ENCODE measurements at regions not wholly inside any gene's neighbourhood (a gene's known extent, or its start where the extent isn't known, plus 50 kb on each side); places are given as distances from the start of the nearest gene placed in this dataset.

GRCh38 chr13:75165543-75166230, 316.3 kb downstream of the TBC1D4 start:
- H3K27ac ChIP-seq (ENCODE audit: low read depth, low read length): no peak overlapping the region
- H2BK120ac ChIP-seq (ENCODE audit: low read depth, low read length): no peak overlapping the region
- H3K9ac ChIP-seq (ENCODE audit: low read length): no peak overlapping the region
- no peak overlapping the region for H3K4ac ChIP-seq (ENCODE audit: low read depth, low read length)
- no CpG with 5 or more reads among the region's 4 CpGs for WGBS (ENCODE audit: extremely low coverage, insufficient coverage, low lambda C conversion rate)
- H2AK5ac ChIP-seq (ENCODE audit: low read length): no peak overlapping the region
- H3K4me2 ChIP-seq (ENCODE audit: low read length): no peak overlapping the region
- no peak overlapping the region for H3K18ac ChIP-seq (ENCODE audit: low read length)
- H2BK15ac ChIP-seq (replicated peaks; ENCODE audit: low read depth): no peak overlapping the region
- H3K79me2 ChIP-seq (ENCODE audit: control insufficient read depth, insufficient read depth, low read length): no peaks in the 10 kb centered on the region
- no peak overlapping the region for H3K23ac ChIP-seq (ENCODE audit: low read length)
- no peaks in the 10 kb centered on the region for H3K4me1 ChIP-seq (ENCODE audit: control insufficient read depth, low read depth, low read length)
- H3K27me3 ChIP-seq (ENCODE audit: insufficient read depth, low read length, poor library complexity): no peaks in the 10 kb centered on the region
- no peak overlapping the region for H3K56ac ChIP-seq (ENCODE audit: low read length)
- H4K5ac ChIP-seq (ENCODE audit: low read length): no peak overlapping the region
- no peak overlapping the region for H3K4me3 ChIP-seq (ENCODE audit: low read length)
- DNase-seq: no peak
- no peaks in the 10 kb centered on the region for H3K36me3 ChIP-seq (ENCODE audit: control insufficient read depth, insufficient read depth, low read length)
- no peak overlapping the region for H4K8ac ChIP-seq (ENCODE audit: low read depth, low read length)
- H3K79me1 ChIP-seq (ENCODE audit: low read length): no peaks in the 10 kb centered on the region
- H2BK5ac ChIP-seq (ENCODE audit: low read length): no peak overlapping the region

DNA sequence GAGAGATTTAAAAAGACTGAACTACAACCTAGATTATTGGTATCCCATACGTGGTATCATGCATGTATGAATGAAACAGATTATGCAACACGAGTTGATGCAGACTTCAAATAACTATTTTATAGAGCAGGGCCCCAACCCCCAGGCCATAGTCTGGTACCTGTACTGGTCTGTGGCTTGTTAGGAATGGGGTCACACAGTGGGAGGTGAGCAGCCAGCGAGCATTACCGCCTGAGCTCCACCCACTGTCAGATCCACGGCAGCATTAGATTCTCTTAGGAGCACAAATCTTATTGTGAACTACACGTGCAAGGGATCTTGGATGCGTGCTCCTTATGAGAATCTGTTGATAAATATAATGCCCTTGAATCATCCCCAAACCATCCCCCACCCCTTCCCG, 320.2 kb downstream of the TBC1D4 start:
- Histone ChIP-seq H3K79me1 (ENCODE audit: low read length) (no peaks in the 10 kb centered on the region), H2BK120ac (ENCODE audit: low read depth, low read length) (no peak overlapping the region), H3K18ac (ENCODE audit: low read length) (no peak overlapping the region), H3K23ac (ENCODE audit: low read length) (no peak overlapping the region), H3K4me2 (ENCODE audit: low read length) (no peak overlapping the region), H2BK15ac (replicated peaks; ENCODE audit: low read depth) (no peak overlapping the region), H4K8ac (ENCODE audit: low read depth, low read length) (no peak overlapping the region), H3K4me1 (ENCODE audit: control insufficient read depth, low read depth, low read length) (no peaks in the 10 kb centered on the region), H4K5ac (ENCODE audit: low read length) (no peak overlapping the region), H3K9ac (ENCODE audit: low read length) (no peak overlapping the region), H3K27ac (ENCODE audit: low read depth, low read length) (no peak overlapping the region), H3K27me3 (ENCODE audit: insufficient read depth, low read length, poor library complexity) (no peaks in the 10 kb centered on the region), H3K4me3 (ENCODE audit: low read length) (no peak overlapping the region), H2AK5ac (ENCODE audit: low read length) (no peak overlapping the region), H3K56ac (ENCODE audit: low read length) (no peak overlapping the region), H3K36me3 (ENCODE audit: control insufficient read depth, insufficient read depth, low read length) (no peaks in the 10 kb centered on the region), H3K79me2 (ENCODE audit: control insufficient read depth, insufficient read depth, low read length) (no peaks in the 10 kb centered on the region), H2BK5ac (ENCODE audit: low read length) (no peak overlapping the region), H3K4ac (ENCODE audit: low read depth, low read length) (no peak overlapping the region)
- no CpG with 5 or more reads among the region's 8 CpGs for WGBS (ENCODE audit: extremely low coverage, insufficient coverage, low lambda C conversion rate)
- peak; percentile 37 for DNase-seq

DNA sequence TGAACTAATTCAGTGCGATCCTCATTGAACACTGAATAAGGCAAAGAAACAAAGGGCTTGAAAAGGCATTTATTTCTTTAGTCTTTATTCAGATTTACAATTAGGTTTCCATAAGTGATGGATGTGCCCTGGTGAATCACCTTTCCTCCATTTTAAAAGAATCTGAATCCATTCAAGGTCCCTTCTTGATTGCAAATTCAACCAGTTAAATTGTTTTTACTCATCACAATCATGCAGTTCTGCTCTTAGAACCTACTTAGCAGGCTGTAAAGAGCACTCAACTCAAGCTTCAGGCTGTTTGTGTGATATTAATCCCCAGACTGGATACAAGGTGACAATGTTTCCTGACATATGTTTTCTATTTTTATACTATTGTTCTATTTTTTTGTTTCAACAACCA, 321.0 kb downstream of the TBC1D4 start:
- H2AK5ac ChIP-seq (ENCODE audit: low read length): no peak overlapping the region
- H3K23ac ChIP-seq (ENCODE audit: low read length): no peak overlapping the region
- no peak overlapping the region for H3K4me2 ChIP-seq (ENCODE audit: low read length)
- no peaks in the 10 kb centered on the region for H3K79me2 ChIP-seq (ENCODE audit: control insufficient read depth, insufficient read depth, low read length)
- no CpG with 5 or more reads among the region's 1 CpG for WGBS (ENCODE audit: extremely low coverage, insufficient coverage, low lambda C conversion rate)
- H3K27ac ChIP-seq (ENCODE audit: low read depth, low read length): no peak overlapping the region
- no peaks in the 10 kb centered on the region for H3K27me3 ChIP-seq (ENCODE audit: insufficient read depth, low read length, poor library complexity)
- DNase-seq: no peak
- H3K36me3 ChIP-seq (ENCODE audit: control insufficient read depth, insufficient read depth, low read length): no peaks in the 10 kb centered on the region
- no peak overlapping the region for H3K18ac ChIP-seq (ENCODE audit: low read length)
- no peak overlapping the region for H2BK15ac ChIP-seq (replicated peaks; ENCODE audit: low read depth)
- no peaks in the 10 kb centered on the region for H3K79me1 ChIP-seq (ENCODE audit: low read length)
- H3K9ac ChIP-seq (ENCODE audit: low read length): no peak overlapping the region
- H4K8ac ChIP-seq (ENCODE audit: low read depth, low read length): no peak overlapping the region
- no peak overlapping the region for H3K56ac ChIP-seq (ENCODE audit: low read length)
- no peak overlapping the region for H2BK5ac ChIP-seq (ENCODE audit: low read length)
- H3K4me1 ChIP-seq (ENCODE audit: control insufficient read depth, low read depth, low read length): no peaks in the 10 kb centered on the region
- no peak overlapping the region for H3K4ac ChIP-seq (ENCODE audit: low read depth, low read length)
- H2BK120ac ChIP-seq (ENCODE audit: low read depth, low read length): no peak overlapping the region
- no peak overlapping the region for H4K5ac ChIP-seq (ENCODE audit: low read length)
- H3K4me3 ChIP-seq (ENCODE audit: low read length): no peak overlapping the region

DNA sequence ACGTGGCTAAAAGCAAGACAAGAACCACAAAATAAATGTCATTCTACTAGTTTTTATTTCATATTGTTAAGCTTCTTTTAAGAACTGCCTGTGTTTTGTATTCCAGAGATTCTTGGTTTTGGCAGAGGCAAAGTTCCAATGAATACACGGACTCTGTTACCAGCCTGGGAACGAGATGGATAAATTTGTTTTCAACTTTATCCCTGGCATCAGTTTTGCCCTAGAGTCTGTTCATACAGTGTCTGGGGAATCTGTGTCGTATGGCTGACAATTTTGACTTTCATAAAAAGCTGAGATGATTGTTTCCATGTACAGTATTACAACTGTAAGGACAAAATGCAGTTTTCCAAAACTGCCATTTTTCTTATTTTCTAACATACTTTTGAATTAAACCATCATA, 327.6 kb downstream of the TBC1D4 start:
- WGBS (ENCODE audit: extremely low coverage, insufficient coverage, low lambda C conversion rate): no CpG with 5 or more reads among the region's 4 CpGs
- Histone ChIP-seq H3K56ac (ENCODE audit: low read length) (no peak overlapping the region), H4K5ac (ENCODE audit: low read length) (no peak overlapping the region), H3K4me2 (ENCODE audit: low read length) (no peak overlapping the region), H2BK5ac (ENCODE audit: low read length) (no peak overlapping the region), H3K79me2 (ENCODE audit: control insufficient read depth, insufficient read depth, low read length) (no peaks in the 10 kb centered on the region), H3K79me1 (ENCODE audit: low read length) (no peaks in the 10 kb centered on the region), H2BK15ac (replicated peaks; ENCODE audit: low read depth) (no peak overlapping the region), H2BK120ac (ENCODE audit: low read depth, low read length) (no peak overlapping the region), H3K4ac (ENCODE audit: low read depth, low read length) (no peak overlapping the region), H3K4me1 (ENCODE audit: control insufficient read depth, low read depth, low read length) (no peaks in the 10 kb centered on the region), H2AK5ac (ENCODE audit: low read length) (no peak overlapping the region), H3K4me3 (ENCODE audit: low read length) (no peak overlapping the region), H3K27me3 (ENCODE audit: insufficient read depth, low read length, poor library complexity) (no peaks in the 10 kb centered on the region), H4K8ac (ENCODE audit: low read depth, low read length) (no peak overlapping the region), H3K18ac (ENCODE audit: low read length) (no peak overlapping the region), H3K36me3 (ENCODE audit: control insufficient read depth, insufficient read depth, low read length) (no peaks in the 10 kb centered on the region), H3K27ac (ENCODE audit: low read depth, low read length) (no peak overlapping the region), H3K23ac (ENCODE audit: low read length) (no peak overlapping the region), H3K9ac (ENCODE audit: low read length) (no peak overlapping the region)
- no peak for DNase-seq

DNA sequence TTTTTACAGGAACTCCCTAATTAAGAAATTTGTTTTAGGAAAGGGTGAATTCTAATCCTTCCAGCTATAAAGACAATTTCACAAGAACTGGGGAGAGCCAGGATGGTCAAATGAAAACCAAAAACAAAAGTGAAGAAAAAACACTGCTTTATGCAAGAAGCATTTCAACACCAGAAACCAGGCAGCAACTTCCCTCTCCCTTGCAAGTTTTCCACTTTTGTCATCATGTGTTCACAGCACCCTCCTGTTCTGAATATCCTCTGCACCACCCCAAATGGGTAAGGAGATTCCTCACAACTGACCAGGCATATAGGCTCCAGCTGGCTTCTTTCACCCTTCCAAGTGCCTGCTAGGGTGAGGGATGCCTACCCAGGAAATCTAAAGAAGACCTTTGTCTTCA, 328.1 kb downstream of the TBC1D4 start:
- Histone ChIP-seq H2BK15ac (replicated peaks; ENCODE audit: low read depth) (no peak overlapping the region), H3K18ac (ENCODE audit: low read length) (no peak overlapping the region), H3K36me3 (ENCODE audit: control insufficient read depth, insufficient read depth, low read length) (no peaks in the 10 kb centered on the region), H3K4me2 (ENCODE audit: low read length) (no peak overlapping the region), H3K23ac (ENCODE audit: low read length) (no peak overlapping the region), H3K79me1 (ENCODE audit: low read length) (no peaks in the 10 kb centered on the region), H4K8ac (ENCODE audit: low read depth, low read length) (no peak overlapping the region), H2BK120ac (ENCODE audit: low read depth, low read length) (no peak overlapping the region), H3K56ac (ENCODE audit: low read length) (no peak overlapping the region), H3K4me1 (ENCODE audit: control insufficient read depth, low read depth, low read length) (no peaks in the 10 kb centered on the region), H3K27me3 (ENCODE audit: insufficient read depth, low read length, poor library complexity) (no peaks in the 10 kb centered on the region), H3K4ac (ENCODE audit: low read depth, low read length) (no peak overlapping the region), H4K5ac (ENCODE audit: low read length) (no peak overlapping the region), H2BK5ac (ENCODE audit: low read length) (no peak overlapping the region), H2AK5ac (ENCODE audit: low read length) (no peak overlapping the region), H3K4me3 (ENCODE audit: low read length) (no peak overlapping the region), H3K27ac (ENCODE audit: low read depth, low read length) (no peak overlapping the region), H3K79me2 (ENCODE audit: control insufficient read depth, insufficient read depth, low read length) (no peaks in the 10 kb centered on the region), H3K9ac (ENCODE audit: low read length) (no peak overlapping the region)
- DNase-seq: no peak

GRCh38 chr13:75153386-75153785, 328.6 kb downstream of the TBC1D4 start:
- Histone ChIP-seq H3K56ac (ENCODE audit: low read length) (no peak overlapping the region), H3K23ac (ENCODE audit: low read length) (no peak overlapping the region), H3K18ac (ENCODE audit: low read length) (no peak overlapping the region), H3K36me3 (ENCODE audit: control insufficient read depth, insufficient read depth, low read length) (no peaks in the 10 kb centered on the region), H3K4me3 (ENCODE audit: low read length) (no peak overlapping the region), H3K27ac (ENCODE audit: low read depth, low read length) (no peak overlapping the region), H3K4ac (ENCODE audit: low read depth, low read length) (no peak overlapping the region), H4K8ac (ENCODE audit: low read depth, low read length) (no peak overlapping the region), H3K4me1 (ENCODE audit: control insufficient read depth, low read depth, low read length) (no peaks in the 10 kb centered on the region), H2BK5ac (ENCODE audit: low read length) (no peak overlapping the region), H3K4me2 (ENCODE audit: low read length) (no peak overlapping the region), H3K79me2 (ENCODE audit: control insufficient read depth, insufficient read depth, low read length) (no peaks in the 10 kb centered on the region), H2BK15ac (replicated peaks; ENCODE audit: low read depth) (no peak overlapping the region), H4K5ac (ENCODE audit: low read length) (no peak overlapping the region), H2BK120ac (ENCODE audit: low read depth, low read length) (no peak overlapping the region), H3K9ac (ENCODE audit: low read length) (no peak overlapping the region), H3K79me1 (ENCODE audit: low read length) (no peaks in the 10 kb centered on the region), H2AK5ac (ENCODE audit: low read length) (no peak overlapping the region), H3K27me3 (ENCODE audit: insufficient read depth, low read length, poor library complexity) (no peaks in the 10 kb centered on the region)
- WGBS (ENCODE audit: extremely low coverage, insufficient coverage, low lambda C conversion rate): no CpG with 5 or more reads among the region's 4 CpGs
- DNase-seq: no peak
